ENCODE measurements at regions not wholly inside any gene's neighbourhood (a gene's known extent, or its start where the extent isn't known, plus 50 kb on each side); places are given as distances from the start of the nearest gene placed in this dataset.

GRCh38 chr2:181239201-181239799 lies 217.9 kb upstream of the ITGA4 start:
- TF ChIP-seq CTCF (IDR thresholded peaks at IDR 0.05), result no peak
- TF ChIP-seq POLR2A (IDR thresholded peaks at IDR 0.05), result no peak
- no peak for TF ChIP-seq POLR2AphosphoS5 (IDR thresholded peaks at IDR 0.05; ENCODE audit: insufficient read depth in 1 of 2, low read depth in 1 of 2)

All from vagina (tissue), 2 donors.